ENCODE measurements at regions not wholly inside any gene's neighbourhood (a gene's known extent, or its start where the extent isn't known, plus 50 kb on each side); places are given as distances from the start of the nearest gene placed in this dataset.

GRCh38 chr3:164452707-164453106 lies 625.6 kb downstream of the SI start:
- peak; percentile 10 for DNase-seq (ENCODE audit: low read depth)
- no peak overlapping the region for H3K4me3 ChIP-seq (ENCODE audit: low read depth, low read length)
- no peak for TF ChIP-seq CTCF (conservative IDR thresholded peaks at IDR 0.05; ENCODE audit: low read depth, low read length)

- no peak for TF ChIP-seq CTCF (conservative IDR thresholded peaks at IDR 0.05; ENCODE audit: low read depth, low read length)
- H3K4me3 ChIP-seq (ENCODE audit: low read depth, low read length): no peak overlapping the region
- peak; percentile 39 for DNase-seq (ENCODE audit: low read depth)
These were observed 627.0 kb downstream of the SI start for GRCh38 chr3:164451072-164451910.

GRCh38 chr3:164450276-164450905 lies 627.9 kb downstream of the SI start:
- no peak overlapping the region for H3K4me3 ChIP-seq (ENCODE audit: low read depth, low read length)
- no peak for TF ChIP-seq CTCF (conservative IDR thresholded peaks at IDR 0.05; ENCODE audit: low read depth, low read length)
- DNase-seq (ENCODE audit: low read depth): peak; percentile 42

- H3K4me3 ChIP-seq (ENCODE audit: low read depth, low read length): no peak overlapping the region
- TF ChIP-seq CTCF (conservative IDR thresholded peaks at IDR 0.05; ENCODE audit: low read depth, low read length): no peak
- DNase-seq (ENCODE audit: low read depth): no peak
These were observed 659.1 kb downstream of the SI start for GRCh38 chr3:164419220-164419619.

- H3K4me3 ChIP-seq (ENCODE audit: low read depth, low read length): no peak overlapping the region
- peak; percentile 2 for DNase-seq (ENCODE audit: low read depth)
- no peak for TF ChIP-seq CTCF (conservative IDR thresholded peaks at IDR 0.05; ENCODE audit: low read depth, low read length)
These were observed 659.9 kb downstream of the SI start for GRCh38 chr3:164418414-164418813.

GRCh38 chr3:164417955-164418354 lies 660.3 kb downstream of the SI start:
- no peak for DNase-seq (ENCODE audit: low read depth)
- H3K4me3 ChIP-seq (ENCODE audit: low read depth, low read length): no peak overlapping the region
- no peak for TF ChIP-seq CTCF (conservative IDR thresholded peaks at IDR 0.05; ENCODE audit: low read depth, low read length)
